H1 (cell line): ENCODE measurements at regions not wholly inside any gene's neighbourhood (a gene's known extent, or its start where the extent isn't known, plus 50 kb on each side); places are given as distances from the start of the nearest gene placed in this dataset.

Experiments
- ATF2 ChIP-seq: IDR thresholded peaks from 2 replicates; pipeline ENCODE4 v1.6.1; 2012; ENCODE audit warnings: low read length, inconsistent platforms
- BRCA1 ChIP-seq: IDR thresholded peaks from 2 replicates; pipeline ENCODE4 v1.6.1; 2012; ENCODE audit warnings: low read depth, low read length, improper control_type of control experiment
- POLR2A ChIP-seq, 2 experiments: IDR thresholded peaks; 1 replicate in 1 of 2; 2 replicates in 1 of 2; pipeline ENCODE4 v1.6.1; 2011; ENCODE audit warnings: low read depth in 2 of 2, low read length in 2 of 2, mild to moderate bottlenecking in 2 of 2; ENCODE audit errors: control extremely low read depth in 1 of 2

DNA sequence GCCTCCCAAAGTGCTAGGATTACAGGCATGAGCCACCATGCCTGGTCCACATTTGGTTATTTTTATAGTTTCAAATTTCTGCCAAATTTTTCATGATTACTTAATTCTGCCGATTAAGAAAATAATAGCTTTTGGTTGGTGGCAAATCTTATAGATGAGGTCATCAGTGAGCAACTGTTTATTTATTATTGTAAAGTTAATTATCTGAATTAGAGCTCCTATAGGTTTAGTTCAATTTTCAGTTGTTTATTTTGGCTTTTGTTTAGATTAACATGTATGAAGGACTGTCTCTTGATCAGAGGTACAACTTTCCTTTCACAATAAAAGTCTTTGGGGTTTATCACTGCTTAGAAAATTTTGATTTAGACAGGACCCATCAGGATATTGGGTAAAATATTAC, 262.2 kb downstream of the SLC7A11 start (continued):
- TF ChIP-seq ATF2 (no peak), BRCA1 (no peak), POLR2A (IDR thresholded peaks at IDR 0.05; ENCODE audit: control extremely low read depth in 1 of 2, low read depth in 2 of 2, low read length in 2 of 2) (no peak)
